HCT116 (cell line): ENCODE measurements at regions not wholly inside any gene's neighbourhood (a gene's known extent, or its start where the extent isn't known, plus 50 kb on each side); places are given as distances from the start of the nearest gene placed in this dataset.

Experiments
- EZH2phosphoT487 ChIP-seq: fragments of 200-600 bp; IDR thresholded peaks from 2 replicates; pipeline ENCODE4 v1.6.1; 2018; ENCODE audit warnings: antibody characterized with exemption, borderline replicate concordance
- POLR2A ChIP-seq: IDR thresholded peaks from 2 replicates; pipeline ENCODE4 v1.7.0; 2011; ENCODE audit warnings: borderline replicate concordance; ENCODE audit not compliant: insufficient read depth, insufficient read length; ENCODE audit errors: extremely low read depth
- SIN3A ChIP-seq: IDR thresholded peaks from 2 replicates; pipeline ENCODE4 v1.6.1; 2012; ENCODE audit warnings: low read depth
- TCF7L2 ChIP-seq: IDR thresholded peaks from 2 replicates; pipeline ENCODE4 v1.7.0; 2011; ENCODE audit warnings: borderline replicate concordance, inconsistent platforms; ENCODE audit not compliant: insufficient read depth, insufficient read length; ENCODE audit errors: extremely low read depth
- ZFX ChIP-seq: fragments of 450-650 bp; IDR thresholded peaks from 2 replicates; pipeline ENCODE4 v1.6.1; 2017
- TF ChIP-seq, protein P1 (sequence below), 3 experiments: fragments of 200-600 bp in 1 of 3; sonication (generic) in 1 of 3; IDR thresholded peaks in 2 of 3; conservative IDR thresholded peaks in 1 of 3; 2 replicates each; pipeline ENCODE4 v1.5.1; 2012 to 2017; ENCODE audit warnings: low read depth in 2 of 3, low read length in 2 of 3, antibody characterized with exemption in 1 of 3, borderline replicate concordance in 1 of 3, control low read depth in 1 of 3, mild to moderate bottlenecking in 1 of 3, mixed read lengths in 1 of 3, mixed run types in 1 of 3, moderate library complexity in 1 of 3; ENCODE audit not compliant: insufficient read depth in 1 of 3

DNA sequence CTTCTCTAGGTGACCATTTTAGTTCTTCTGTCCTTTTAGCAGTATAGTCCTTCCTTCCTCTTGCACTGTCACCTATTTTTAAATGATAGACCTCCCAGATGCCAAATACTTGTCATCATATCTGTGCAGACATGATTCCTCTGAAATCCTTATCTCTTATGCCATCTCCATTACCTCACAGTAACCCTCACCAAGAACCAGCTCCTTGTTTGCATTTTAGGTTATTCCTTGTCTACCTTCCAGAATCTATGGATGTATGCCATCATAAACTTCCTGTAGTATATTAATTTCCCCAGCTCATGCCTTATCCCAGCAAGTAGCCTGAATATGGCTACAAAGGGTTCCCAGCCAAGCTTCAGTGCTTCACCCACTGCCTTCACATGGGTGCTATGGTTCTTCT, 1347.2 kb downstream of the ROBO1 start:
- TF ChIP-seq EZH2phosphoT487 (no peak), POLR2A (no peak), SIN3A (no peak), TCF7L2 (no peak), ZFX (no peak)
- TF ChIP-seq, protein P1, sequence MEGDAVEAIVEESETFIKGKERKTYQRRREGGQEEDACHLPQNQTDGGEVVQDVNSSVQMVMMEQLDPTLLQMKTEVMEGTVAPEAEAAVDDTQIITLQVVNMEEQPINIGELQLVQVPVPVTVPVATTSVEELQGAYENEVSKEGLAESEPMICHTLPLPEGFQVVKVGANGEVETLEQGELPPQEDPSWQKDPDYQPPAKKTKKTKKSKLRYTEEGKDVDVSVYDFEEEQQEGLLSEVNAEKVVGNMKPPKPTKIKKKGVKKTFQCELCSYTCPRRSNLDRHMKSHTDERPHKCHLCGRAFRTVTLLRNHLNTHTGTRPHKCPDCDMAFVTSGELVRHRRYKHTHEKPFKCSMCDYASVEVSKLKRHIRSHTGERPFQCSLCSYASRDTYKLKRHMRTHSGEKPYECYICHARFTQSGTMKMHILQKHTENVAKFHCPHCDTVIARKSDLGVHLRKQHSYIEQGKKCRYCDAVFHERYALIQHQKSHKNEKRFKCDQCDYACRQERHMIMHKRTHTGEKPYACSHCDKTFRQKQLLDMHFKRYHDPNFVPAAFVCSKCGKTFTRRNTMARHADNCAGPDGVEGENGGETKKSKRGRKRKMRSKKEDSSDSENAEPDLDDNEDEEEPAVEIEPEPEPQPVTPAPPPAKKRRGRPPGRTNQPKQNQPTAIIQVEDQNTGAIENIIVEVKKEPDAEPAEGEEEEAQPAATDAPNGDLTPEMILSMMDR (IDR thresholded peaks at IDR 0.05 in 2 of 3, conservative IDR thresholded peaks at IDR 0.05 in 1 of 3; ENCODE audit: borderline replicate concordance in 1 of 3, insufficient read depth in 1 of 3, low read depth in 2 of 3, low read length in 2 of 3) = no peak
